ENCODE measurements at regions not wholly inside any gene's neighbourhood (a gene's known extent, or its start where the extent isn't known, plus 50 kb on each side); places are given as distances from the start of the nearest gene placed in this dataset.

- no peak for TF ChIP-seq CTCF (IDR thresholded peaks at IDR 0.05; ENCODE audit: low read depth, low read length, missing control alignments)
- no peak overlapping the region for H3K4me3 ChIP-seq (replicated peaks; ENCODE audit: low read depth, low read length)
Observed at GRCh38 chr5:44446399-44446798, 57.2 kb upstream of the FGF10 start.

GRCh38 chr5:44443172-44443571, 54.0 kb upstream of the FGF10 start:
- H3K4me3 ChIP-seq (replicated peaks; ENCODE audit: low read depth, low read length): no peak overlapping the region
- TF ChIP-seq CTCF (IDR thresholded peaks at IDR 0.05; ENCODE audit: low read depth, low read length, missing control alignments): no peak
- DNase-seq (ENCODE audit: extremely low read depth, low read depth): no peak

More at GRCh38 chr5:44446399-44446798, 57.2 kb upstream of the FGF10 start:
- DNase-seq (ENCODE audit: extremely low read depth, low read depth): no peak

GRCh38 chr5:44441460-44441859, 52.2 kb upstream of the FGF10 start:
- TF ChIP-seq CTCF (IDR thresholded peaks at IDR 0.05; ENCODE audit: low read depth, low read length, missing control alignments): no peak
- no peak overlapping the region for H3K4me3 ChIP-seq (replicated peaks; ENCODE audit: low read depth, low read length)
- DNase-seq (ENCODE audit: extremely low read depth, low read depth): no peak

- no peak overlapping the region for H3K4me3 ChIP-seq (replicated peaks; ENCODE audit: low read depth, low read length)
- DNase-seq (ENCODE audit: extremely low read depth, low read depth): no peak
- TF ChIP-seq CTCF (IDR thresholded peaks at IDR 0.05; ENCODE audit: low read depth, low read length, missing control alignments): no peak
Observed at GRCh38 chr5:44440186-44440585, 51.0 kb upstream of the FGF10 start.
